Heart left ventricle (tissue), 13 donors: ENCODE measurements at regions not wholly inside any gene's neighbourhood (a gene's known extent, or its start where the extent isn't known, plus 50 kb on each side); places are given as distances from the start of the nearest gene placed in this dataset.

Experiments used
- CTCF ChIP-seq, 12 donors: fragments of 200-600 bp; sonication (generic) in 4 of 12; IDR thresholded peaks; one replicate each; pipeline versions ENCODE4 v1.5.0 to v1.8.0; 2018 to 2022; ENCODE audit warnings: antibody characterized with exemption in 12 of 12, mild to moderate bottlenecking in 5 of 12
- POLR2A ChIP-seq, 2 donors: fragments of 450-650 bp; IDR thresholded peaks; one replicate each; pipeline ENCODE4 v1.6.1; 2017; ENCODE audit warnings: antibody characterized with exemption in 2 of 2, mild to moderate bottlenecking in 2 of 2, moderate library complexity in 2 of 2
- donor health status: ischemic (EF 13 %, LVEDD 7.1; RV severe dilation, severe dysfunction).
- donor health status: DM: no; HTN: yes; CAD: no.
- donor health status: DM: no; HTN: no; CAD: no.
- donor health status: ischemic (EF 25% LVEDD 6.9; RV normal size, moderate dysfunction).
- donor health status: ischemic (EF 25% LVEDD 5.7; RV mildly dilated, moderate dysfunction).
- donor health status: ischemic (EF 35%, LVEDD 5.7; RV mildly dilated, moderate dysfunction).
- donor health status: nonischemic (EF 11% LVEDD 7.7; RV severe dilation, severe dysfunction).
- donor health status: DM: yes; HTN: yes; CAD: no.
- donor health status: PGD.
- donor health status: ischemic (EF 29% LVEDD 5.4; RV normal size, mild dysfunction).
- donor health status: nonischemic (EF 23%, LVEDD 6.1; RV moderate dilation, normal function).

DNA sequence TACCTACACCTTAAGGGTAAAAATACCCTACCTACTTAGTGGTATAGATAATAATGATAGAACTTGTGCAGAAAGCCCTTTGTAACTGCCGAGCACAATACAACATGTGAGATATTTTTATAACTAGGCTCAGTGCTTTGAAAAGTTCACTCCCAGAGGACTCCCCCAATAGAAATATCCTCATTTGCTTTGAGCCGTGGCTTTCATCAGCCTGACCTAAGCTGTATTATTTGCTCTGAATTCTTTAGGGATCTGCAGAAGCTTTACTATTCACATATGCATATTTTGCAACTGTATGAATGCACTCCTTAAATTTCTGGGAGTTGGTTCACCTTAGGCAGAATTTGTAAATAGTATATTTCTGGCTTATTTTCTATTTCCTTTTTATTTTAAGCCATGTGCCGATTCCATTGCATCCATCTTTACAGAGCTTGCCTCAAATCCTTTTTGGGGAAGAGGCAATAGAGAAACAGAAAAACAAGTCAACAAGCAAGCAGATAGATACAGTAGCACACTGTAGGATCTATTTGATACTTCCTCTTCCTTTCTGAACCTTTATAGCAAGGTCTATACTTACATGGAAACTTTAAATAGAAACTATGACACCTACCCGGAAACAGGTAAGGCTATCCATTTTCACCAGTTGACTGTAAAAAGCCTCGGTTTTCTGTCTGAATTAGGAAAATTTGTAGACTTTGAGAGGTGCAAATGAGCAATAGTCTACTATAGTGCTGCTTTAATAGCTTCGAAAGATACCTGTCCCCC lies 242.5 kb upstream of the VCX3A start:
- TF ChIP-seq CTCF (IDR thresholded peaks at IDR 0.05): no peak
- no peak for TF ChIP-seq POLR2A (IDR thresholded peaks at IDR 0.05)
